Activated CD4-positive, alpha-beta T cell treated with anti-CD3 and anti-CD28 coated beads, Interleukin-2, amount 50 U/mL, for 48 hours (primary cell): ENCODE measurements at regions not wholly inside any gene's neighbourhood (a gene's known extent, or its start where the extent isn't known, plus 50 kb on each side); places are given as distances from the start of the nearest gene placed in this dataset.

Experiments used
- DNase-seq, 2 experiments: peaks; one replicate each; pipeline ENCODE4 v3.0.0-alpha.2; 2020

DNA sequence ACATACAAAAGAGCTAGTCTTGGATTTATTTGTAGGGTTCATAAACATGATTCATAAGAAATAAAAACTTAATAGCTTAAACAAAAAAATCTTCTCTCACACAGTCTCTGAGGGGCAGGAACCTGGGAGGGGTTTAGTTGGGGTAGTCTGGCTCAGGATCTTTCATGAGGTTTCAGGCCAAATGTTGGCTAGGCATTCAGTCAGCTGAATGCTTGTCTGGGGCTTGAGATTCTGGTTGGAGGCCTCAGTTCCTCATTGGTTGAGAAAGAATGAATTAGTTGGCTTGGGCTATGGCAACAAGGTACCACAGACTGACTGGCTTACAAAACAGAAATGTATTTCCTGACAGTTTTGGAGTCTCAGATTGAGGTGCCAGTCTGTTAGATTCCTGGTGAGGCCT is 74.3 kb downstream of the ANKRD7 start:
- no peak for DNase-seq

DNA sequence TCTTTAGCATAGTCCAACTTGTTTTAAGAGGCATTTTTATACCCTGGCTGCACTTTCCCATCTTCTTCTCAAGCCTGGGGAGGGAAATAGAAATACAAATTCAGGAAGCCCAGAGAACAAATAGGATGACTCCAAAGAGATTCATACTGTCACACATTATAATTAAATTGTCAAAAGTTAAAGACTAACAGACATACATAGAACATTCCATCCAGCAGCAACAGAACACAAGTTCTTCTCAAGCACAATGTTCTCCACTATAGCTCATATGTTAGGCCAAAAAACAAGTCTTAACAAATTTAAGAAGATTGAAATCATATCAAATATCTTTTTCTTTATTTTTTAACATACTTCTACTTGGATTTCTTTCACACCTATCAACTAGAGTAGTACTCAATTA is 75.7 kb downstream of the ANKRD7 start:
- DNase-seq = no peak

DNA sequence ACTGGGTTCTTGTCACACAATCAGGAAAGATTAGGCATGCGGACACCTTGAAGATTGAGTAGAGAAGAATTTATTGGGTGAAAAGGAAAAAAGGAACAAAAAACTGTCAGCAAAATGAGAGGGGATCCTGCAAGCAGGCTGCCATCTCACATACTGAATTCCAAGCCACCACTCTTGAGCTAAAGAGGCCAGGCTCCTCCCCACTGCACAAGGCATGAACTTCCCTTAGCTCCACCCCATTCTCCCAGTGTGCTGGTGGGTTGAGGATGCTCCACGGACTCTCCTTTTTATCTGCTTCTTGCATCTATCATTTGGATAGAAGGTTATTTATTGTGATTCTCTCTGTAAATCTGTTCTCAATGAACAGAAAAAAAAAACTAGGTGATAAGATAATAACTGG is 79.6 kb downstream of the ANKRD7 start:
- DNase-seq = no peak

DNA sequence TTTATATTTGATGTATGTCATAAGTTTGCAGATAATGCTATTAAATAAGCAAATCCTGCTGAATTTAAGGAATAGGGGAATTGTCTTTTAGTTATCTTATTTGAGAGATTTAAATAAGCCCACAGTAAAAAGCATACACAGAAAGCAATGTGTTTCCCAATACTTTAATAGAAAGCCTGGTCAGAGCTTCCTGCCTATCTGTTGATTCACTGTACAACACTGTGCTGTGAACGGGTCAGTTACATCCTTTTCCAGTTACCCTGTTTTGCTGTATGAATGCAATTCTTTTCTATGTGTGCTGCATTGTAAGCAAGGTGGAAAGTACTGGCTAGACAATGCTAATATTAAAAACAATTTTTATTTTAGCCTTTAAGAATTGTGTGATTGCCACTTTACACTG is 81.2 kb downstream of the ANKRD7 start:
- DNase-seq = no peak

DNA sequence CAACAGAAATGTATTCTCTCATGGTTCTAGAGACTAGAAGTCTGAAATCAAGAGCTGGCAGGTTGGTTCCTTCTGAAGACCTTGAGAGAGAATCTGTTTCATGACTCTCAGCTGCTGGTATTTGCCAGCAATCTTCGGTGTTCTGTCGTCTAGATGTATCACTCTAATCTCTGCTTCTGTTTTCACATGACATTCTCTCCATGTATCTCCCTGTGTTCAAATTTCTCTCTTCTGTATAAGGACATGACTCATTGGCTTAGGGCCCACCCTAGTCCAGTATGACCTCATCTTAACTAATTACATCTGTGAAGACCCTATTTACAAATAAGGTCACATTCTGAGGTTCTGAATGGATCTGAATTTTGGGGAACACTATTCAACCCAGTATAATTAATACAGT is 82.3 kb downstream of the ANKRD7 start:
- no peak for DNase-seq

DNA sequence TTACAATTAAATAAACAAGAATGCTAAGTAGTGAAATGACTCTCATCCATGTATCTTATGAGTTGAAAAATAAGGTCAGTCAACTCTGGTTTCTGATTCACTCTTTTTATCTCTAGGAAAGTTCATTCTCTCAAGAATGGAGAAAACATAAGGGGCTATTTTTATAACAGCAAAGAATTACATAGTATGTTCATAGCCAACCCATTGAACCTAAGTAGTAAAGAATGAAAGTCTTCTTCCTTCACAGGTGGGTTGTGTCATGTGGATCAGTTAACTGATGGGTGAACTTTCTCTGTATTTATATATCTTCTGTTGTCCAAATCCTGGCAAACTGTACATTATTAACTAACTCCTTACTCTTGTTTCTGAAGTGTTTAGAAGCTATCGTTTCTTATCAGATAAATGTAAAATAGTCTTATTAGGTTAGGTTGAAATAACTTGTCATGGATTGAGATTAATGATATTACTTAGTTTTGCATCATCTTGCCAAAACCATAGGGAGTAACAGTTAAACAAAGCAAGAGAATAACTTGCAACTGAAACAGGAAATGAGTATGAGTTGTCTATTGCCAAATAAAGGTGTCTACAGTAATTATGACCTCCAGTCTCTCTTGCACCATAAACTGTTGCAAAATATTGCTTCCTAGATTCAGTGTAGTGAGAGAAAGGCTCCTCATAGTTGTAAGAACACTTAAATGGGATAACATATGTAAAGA is 86.8 kb downstream of the ANKRD7 start:
- DNase-seq = no peak

DNA sequence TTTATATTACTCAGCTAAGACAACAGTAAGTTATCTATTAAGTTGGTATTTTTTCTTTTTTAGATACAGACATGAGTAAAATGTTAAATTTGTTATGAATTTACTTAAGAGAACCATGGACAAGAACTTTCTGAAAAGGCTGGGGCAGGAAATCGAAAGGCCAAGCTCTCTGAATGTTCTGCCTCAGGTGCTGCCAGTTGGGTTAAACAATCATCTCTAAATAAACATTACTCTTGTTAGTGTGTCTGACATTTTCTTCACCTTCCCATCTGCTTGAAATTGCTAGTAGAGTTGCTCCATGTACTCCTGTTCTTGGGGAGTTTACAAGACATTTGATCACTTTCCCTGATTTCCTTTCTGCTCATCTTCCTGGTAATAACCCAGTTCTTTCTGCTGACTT is 87.5 kb downstream of the ANKRD7 start:
- DNase-seq = no peak

DNA sequence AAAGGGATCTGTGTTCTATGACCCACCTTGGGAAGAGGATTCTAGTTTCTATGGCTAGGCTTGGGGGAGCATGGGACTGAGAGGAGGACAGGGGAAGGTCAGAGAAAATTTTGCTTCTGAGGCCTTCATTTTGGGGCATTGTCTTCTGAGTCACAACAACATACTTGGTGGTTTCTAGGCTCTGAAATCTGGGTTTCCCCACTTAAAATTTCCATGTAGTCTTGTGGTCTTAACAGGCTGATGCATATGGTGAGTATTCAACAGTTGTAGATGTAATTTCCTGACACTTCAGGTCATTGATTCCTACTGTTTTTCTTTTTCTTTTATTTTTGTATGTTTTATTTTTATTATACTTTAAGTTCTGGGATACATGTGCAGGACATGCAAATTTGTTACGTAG is 88.5 kb downstream of the ANKRD7 start:
- DNase-seq = no peak

DNA sequence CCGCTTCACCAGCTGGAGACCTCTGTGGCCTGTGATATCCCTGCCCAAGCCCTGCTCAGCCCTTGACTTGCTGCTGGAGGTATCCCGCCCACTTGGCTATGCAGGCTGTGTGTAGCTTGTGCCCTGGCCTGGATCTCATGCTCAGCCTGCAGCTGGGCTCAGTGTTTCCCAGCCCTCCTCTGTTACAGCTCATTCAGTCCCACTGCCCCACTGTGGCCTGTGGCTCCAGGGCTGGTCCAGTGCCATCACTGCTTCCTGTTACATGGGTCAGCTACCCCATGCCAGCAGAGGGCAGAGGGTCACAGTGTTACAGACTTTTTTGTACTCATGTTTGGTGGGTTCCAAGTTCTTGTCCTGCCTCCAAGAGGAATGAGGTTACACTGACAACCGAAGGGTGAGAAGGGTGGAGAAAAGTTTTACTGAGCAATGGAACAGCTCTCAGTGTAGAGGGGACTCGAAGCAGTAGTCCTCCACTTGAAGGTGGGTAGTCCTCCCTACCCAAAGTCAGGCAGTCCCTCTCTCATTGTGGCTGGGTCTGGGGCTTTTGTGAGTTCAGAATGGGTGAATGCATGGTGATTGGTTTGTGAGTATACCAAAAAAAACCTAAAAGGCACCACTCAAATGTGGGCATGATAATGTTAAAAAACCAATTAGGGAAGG is 100.4 kb downstream of the ANKRD7 start:
- no peak for DNase-seq

DNA sequence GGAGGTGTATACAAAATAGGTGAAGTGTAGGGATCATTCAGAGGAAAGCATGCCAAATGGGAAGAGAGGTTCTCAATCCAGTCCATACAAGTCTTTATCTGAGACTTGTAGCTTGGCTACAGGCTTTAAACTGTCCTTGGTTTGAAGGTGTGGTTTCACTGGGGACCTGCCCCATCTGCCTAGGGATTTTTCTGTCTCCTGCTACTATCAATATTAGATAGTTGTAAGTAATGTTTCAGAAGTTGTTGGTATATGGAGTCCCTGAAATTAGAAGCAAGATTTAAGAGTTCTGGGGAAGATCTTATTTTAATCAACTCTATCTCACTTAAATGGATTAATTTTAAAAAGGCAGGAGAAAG is 100.9 kb downstream of the ANKRD7 start:
- DNase-seq = no peak

DNA sequence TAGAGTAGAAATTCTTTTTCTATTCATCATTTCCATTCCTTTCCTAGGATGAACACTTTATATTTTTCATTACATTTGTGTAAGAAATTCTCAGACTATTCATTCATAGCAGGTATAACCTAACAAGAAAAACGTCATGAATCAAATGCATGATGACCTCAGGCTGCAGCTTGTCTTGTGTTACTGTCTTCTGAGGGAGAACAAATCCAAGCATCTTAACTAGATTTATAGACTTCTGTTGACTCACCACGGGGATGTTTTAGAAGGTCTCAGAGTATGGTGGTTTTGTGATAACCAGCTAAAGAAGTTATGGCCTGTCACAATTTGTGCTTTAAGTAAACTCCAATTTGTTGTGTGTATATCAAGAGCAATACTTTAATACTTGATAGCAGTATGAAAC is 102.7 kb downstream of the ANKRD7 start:
- no peak for DNase-seq

DNA sequence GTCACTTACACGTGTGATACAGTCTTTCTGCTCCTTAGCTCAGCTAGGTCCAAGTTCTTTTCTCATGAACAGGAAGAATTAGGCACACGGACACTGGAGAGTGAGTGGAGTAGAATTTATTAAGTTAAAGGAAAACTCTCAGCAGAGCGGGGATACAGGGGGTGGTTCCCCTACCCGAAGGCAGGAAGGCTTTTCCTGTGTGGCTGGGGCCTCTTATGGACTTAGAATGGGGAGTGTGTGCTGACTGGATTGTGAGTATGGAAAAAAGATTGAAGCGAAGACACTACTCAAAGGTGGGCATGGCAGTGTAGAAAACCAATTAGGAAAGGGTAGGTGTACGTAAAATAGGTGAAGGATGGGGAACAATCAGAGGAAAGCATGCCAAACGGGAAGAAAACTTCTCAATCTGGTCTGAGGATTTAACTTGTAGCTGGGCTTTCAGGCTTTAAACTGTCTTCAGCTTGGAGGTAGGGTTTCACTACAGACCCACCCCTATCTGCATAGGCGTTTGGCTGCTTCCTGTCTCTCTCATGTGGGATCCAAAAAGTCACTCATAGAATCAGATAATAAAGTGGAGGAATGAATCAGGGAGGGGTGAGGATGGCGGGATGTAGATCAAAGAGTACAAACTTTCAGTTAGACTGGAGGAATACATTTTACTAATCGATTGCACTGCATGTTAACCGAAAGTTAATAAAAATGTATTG is 104.2 kb downstream of the ANKRD7 start:
- DNase-seq = no peak

DNA sequence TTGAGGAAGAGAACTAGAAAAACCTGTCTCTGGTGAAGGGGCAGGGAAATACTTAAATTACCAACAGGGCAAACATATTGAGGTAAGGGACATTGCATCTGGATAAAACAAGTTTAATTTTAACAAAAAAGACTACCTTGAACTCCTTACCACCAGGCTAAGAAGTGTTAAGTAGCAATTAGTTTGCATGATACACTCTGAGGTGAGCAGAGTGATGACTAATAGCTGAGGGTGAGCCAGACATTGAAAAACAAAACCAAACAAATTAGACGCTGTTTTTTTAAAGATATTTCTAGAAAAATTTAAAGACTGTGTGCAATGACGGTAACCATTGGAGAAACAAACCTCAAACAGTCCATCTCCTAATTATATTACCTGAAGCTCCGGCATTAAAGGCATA is 105.9 kb downstream of the ANKRD7 start:
- no peak for DNase-seq

DNA sequence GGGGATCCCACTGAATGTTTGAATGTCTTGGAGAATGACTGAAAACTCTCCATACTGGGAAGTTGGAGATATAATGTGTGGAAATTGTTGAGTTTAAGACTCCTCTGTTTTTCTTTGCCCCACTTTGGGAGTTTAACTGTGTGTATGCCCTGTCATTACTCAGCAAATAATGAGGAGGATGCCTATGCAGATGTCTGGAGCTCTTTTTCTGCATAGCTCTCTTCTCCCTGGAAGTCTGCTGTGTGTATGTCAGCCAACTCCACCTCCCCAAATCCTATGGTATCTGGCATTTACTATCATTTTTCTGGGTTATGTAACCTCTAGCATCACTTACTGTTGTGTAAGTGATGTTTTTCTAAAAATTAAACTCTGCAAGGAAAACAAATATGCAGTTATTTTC is 122.2 kb downstream of the ANKRD7 start:
- DNase-seq = no peak

DNA sequence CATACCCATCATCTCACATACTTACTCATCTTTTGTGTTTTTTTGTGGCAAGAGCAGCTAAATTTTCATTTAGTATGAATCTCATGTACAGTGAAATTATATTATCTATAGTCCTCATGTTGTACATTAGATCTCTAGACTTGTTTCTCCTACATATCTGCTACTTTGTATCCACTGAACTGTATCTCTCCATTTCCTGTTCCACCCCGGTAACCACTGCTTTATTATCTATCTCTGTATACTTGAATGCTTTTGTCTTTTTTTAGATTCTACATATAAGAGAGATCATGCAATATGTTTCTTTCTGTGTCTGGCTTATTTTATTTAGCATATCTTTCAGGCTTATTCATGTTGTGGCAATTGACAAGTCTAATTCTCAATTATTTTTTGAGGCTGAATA is 125.1 kb downstream of the ANKRD7 start:
- DNase-seq = no peak

DNA sequence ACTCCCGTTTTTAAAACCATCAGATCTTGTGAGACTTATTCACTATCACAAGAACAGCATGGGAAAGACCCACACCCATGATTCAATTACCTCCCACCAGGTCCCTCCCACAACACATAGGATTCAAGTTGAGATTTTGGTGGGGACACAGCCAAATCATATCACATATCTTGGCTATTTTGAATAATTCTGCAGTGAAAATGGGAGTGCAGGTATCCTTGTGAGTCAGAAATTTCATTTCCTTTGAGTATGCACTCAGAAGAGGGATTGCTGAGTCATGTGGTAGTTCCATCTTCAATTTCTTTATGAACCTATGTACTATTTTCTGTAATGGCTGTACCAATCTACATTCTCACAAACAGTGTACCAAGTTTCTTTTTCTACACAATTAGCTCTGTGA is 125.8 kb downstream of the ANKRD7 start:
- peak in 1 of 2 experiments; percentile 3 for DNase-seq

DNA sequence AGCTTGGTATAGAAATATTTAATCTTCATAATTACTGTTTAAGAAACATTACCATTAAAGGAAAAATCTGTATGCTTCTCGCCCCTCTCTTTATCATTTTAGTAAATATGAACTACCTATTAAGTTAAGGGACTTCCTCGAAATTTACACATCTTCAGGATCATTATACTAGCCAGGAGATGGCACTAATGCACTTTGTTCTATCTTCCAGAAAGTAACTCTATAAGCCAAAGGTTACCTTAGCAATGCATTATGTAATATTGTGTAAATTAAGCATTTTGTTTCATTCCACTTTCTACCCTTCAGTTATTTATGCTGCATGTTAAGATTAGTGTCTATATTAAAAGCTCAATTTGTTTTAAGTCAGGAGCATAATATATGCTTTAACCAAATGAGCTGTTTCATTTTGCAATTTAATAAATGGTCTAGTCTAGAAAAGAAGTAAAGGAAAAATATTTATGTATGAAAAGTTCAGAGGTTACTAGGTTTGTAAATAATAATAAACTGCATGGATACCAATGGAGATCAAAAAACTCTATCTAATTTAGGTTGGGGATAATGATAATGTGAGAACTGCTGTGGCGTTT is 128.5 kb downstream of the ANKRD7 start:
- no peak for DNase-seq

DNA sequence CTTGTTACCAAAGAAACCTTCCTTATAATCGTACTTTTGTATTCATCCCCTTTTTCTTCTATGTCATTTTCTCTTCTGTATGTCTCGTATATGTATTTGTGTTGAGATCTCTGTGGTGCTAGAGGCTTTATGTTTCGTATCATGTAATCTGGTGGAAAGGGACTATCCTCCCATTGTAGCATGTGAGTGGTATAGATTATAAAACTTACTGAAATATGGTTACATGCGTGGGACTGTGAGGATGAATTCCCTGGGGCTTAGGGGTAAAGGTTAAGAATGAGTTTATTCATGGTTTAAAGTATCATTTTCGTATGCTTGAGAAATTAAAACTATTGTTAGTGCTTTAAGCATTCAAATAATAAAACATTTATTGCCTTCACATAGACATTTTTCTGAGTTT is 141.9 kb downstream of the ANKRD7 start:
- DNase-seq = no peak

DNA sequence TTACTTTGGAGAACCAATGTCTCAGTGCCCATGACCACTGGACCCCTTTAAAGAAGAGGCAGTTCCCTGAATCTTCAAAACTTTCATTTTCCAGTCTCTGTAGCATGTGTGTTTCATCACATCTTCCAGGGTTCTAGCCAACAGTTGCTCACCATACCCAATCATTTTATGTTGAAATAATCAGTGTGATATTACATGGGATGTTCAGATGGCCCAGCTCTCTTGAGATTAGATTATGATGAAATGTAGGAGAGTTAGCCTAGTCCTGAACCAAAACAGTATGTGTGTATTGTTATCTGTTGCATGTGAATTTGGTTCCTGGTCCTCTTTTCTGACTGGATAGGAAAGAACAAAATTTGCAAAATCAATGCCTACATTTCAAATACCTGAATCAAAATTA is 144.5 kb downstream of the ANKRD7 start:
- DNase-seq = no peak

DNA sequence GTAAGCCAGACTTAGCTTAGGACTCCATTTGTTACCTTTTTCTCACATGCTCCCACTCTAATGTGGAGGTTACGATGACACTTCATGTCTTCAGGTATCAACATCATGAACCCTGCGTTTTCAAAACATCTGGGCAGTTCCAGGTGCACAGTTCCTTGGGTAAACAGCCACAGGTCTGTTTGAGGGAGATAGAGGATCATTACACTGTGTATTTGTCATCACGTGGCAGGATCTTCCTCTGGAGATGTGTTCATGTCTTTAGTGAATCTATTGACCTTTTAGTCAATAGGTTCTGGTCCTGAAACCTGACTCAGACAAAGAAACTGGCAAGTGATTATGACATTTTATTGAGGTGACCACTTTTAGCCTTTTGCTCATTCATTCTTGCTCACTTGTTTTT is 145.5 kb downstream of the ANKRD7 start:
- no peak for DNase-seq

DNA sequence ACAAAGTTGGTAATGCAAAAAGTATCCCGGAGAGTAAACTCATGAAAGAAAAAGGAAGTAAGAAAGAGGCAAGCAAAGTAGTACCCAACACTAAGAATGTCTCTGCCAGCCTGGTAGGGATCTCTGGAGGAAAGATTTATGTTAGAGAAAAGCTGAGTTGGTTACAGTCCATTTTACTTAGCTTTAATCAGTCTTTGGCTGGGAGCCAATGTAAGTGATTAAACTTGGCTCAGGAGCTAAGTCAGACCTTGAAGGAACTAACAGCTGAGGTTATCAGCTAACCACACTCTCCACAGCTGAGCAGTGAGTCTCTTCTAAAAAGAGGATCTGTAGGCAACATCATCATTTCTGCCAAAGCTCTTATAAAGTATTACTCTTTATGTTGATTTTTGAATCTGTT is 148.0 kb downstream of the ANKRD7 start:
- no peak for DNase-seq

DNA sequence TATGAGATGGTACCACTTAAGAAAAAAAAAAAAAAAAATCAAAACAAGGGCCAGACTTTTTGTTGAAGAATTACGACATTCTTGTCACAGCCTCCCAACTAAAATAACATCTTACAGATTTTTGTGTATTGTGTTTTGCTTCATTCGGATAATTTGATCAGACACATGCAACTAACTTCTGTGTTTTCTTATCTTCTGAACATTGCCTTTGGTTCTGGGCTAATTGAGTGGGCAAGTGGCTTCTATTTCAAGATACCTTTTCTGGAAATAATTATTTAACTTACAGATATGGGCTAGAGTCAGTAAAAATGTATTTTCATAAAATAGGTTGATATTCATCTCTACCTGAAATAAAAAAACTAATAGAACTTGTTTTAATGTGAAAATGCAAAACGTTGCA is 165.1 kb downstream of the ANKRD7 start:
- no peak for DNase-seq

DNA sequence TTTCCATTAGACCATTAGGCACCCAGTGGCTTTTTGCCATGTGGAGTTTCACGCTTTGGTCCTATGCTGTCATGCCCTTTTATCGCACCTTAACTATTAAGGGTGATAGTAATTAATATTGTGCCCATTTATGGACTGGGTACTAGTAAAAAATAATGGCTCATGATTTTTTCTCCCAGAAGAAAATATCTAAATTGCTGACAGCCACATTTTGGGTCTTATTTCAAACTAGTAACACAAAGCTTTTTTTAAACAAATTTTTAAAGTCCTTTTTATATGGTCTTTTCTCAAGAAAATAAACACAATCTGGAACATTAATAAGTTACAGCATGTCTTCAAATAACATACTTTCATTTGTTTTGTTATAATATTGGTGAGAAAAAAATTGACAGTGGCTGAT is 179.7 kb downstream of the ANKRD7 start:
- no peak for DNase-seq

DNA sequence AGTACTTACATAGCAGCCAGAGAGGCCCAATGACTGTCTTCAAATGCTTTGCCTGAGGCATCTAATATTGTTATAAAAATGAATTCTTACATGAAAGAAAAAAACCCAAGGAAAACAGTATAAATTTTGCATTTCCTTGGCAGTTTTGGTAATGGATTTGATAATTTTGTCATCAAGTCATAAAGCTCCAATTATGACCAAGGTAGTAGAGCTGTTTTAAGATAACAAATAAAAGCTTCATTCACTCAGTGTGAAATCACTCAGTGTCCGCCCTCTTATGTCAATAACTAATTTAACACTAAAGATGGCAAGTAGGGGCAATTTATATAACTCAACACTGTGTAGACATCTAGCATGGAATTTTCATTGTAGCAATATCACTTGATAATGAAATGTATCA is 193.9 kb downstream of the ANKRD7 start:
- DNase-seq = no peak
